ENCODE measurements at regions not wholly inside any gene's neighbourhood (a gene's known extent, or its start where the extent isn't known, plus 50 kb on each side); places are given as distances from the start of the nearest gene placed in this dataset.

DNA sequence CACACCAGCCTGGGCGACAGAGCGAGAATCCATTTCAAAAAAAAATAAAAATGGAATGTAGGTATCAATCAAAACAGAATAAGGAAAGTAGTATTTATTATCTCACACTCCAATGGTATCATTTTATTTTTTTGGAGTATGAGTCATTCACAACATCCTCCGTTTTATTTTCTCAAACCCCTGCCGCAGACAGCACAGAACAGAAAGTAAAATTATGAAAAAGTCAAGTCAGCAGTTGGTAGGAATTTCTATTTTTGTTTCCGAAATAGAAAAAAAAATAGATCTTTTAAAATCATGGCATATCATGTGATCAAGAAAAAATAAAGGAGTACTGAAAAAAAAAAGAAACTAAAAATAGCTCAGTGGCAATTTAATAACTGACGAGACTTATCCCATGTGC is 490.7 kb upstream of the TENM3 start:
- no peaks in the 10 kb centered on the region for H3K9me2 ChIP-seq (replicated peaks; ENCODE audit: insufficient read depth, low read length)
- no peak overlapping the region for H3K4me3 ChIP-seq (ENCODE audit: low read length)
- no peaks in the 10 kb centered on the region for H3K27me3 ChIP-seq (ENCODE audit: low read length)
- no peak for DNase-seq
- no peaks in the 10 kb centered on the region for H3K4me1 ChIP-seq (ENCODE audit: low read length)
- no peak overlapping the region for H3K9ac ChIP-seq (ENCODE audit: low read length)
- H3K79me2 ChIP-seq (ENCODE audit: low read length), result no peaks in the 10 kb centered on the region
- no peak overlapping the region for H3K4me2 ChIP-seq (ENCODE audit: low read depth, low read length, poor library complexity, severe bottlenecking)
- no peaks in the 10 kb centered on the region for H3K36me3 ChIP-seq (ENCODE audit: insufficient read depth, low read length)
- no peaks in the 10 kb centered on the region for H4K20me1 ChIP-seq (ENCODE audit: insufficient read depth, low read depth, low read length)
- no peak overlapping the region for H3K27ac ChIP-seq (ENCODE audit: low read length)
- no peak overlapping the region for H2AFZ ChIP-seq (ENCODE audit: low read length)
- no peaks in the 10 kb centered on the region for H3K9me3 ChIP-seq (ENCODE audit: low read length)

DNA sequence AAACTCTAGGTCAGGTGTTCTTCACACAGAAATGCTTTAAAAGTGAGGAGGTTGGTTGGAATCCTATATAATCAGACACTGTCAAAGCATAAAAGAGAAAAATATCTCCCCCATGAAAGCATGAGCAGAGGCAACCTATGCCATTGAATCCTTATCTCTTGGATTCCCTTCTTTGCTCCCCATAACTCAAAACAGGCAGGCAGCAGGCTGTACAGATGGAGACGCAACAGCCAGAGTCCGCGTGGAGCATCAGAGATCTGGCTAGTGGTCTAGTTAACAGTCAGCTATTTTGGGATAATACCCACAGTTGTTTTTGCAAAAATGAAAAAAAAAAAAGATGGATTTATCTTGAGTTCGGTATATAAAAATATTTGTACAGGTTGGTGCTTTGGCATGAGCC is 490.0 kb upstream of the TENM3 start:
- H3K4me2 ChIP-seq (ENCODE audit: low read depth, low read length, poor library complexity, severe bottlenecking), result no peak overlapping the region
- no peaks in the 10 kb centered on the region for H3K9me3 ChIP-seq (ENCODE audit: low read length)
- no peak for DNase-seq

DNA sequence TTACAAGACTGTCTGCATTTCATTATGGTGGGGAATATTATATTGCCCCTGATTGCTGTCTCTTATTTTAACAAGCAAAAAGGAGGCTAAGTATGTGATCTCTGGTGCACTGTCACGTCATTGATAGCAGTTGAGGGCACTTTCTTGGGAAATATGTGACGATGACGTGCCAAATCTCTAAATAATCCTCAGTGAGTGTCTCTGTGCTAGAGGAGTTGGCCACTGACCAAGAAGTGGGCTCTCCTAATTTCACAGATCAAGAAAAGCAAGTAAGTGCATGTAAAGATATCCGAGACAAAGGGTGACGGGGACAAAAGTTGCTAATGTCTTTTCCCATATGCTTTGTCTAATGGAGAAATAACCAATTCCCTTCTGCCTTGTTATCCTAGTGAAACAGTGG is 487.4 kb upstream of the TENM3 start:
- no peaks in the 10 kb centered on the region for H3K4me1 ChIP-seq (ENCODE audit: low read length)
- H3K27me3 ChIP-seq (ENCODE audit: low read length), result no peaks in the 10 kb centered on the region
- H3K9me3 ChIP-seq (ENCODE audit: low read length), result no peaks in the 10 kb centered on the region
- H4K20me1 ChIP-seq (ENCODE audit: insufficient read depth, low read depth, low read length), result no peaks in the 10 kb centered on the region
- H3K9me2 ChIP-seq (replicated peaks; ENCODE audit: insufficient read depth, low read length), result no peaks in the 10 kb centered on the region
- no peak overlapping the region for H3K4me2 ChIP-seq (ENCODE audit: low read depth, low read length, poor library complexity, severe bottlenecking)
- no peak overlapping the region for H3K9ac ChIP-seq (ENCODE audit: low read length)
- H3K27ac ChIP-seq (ENCODE audit: low read length), result no peak overlapping the region
- H3K4me3 ChIP-seq (ENCODE audit: low read length), result no peak overlapping the region
- DNase-seq, result no peak
- H3K36me3 ChIP-seq (ENCODE audit: insufficient read depth, low read length), result no peaks in the 10 kb centered on the region
- no peak overlapping the region for H2AFZ ChIP-seq (ENCODE audit: low read length)
- no peaks in the 10 kb centered on the region for H3K79me2 ChIP-seq (ENCODE audit: low read length)

More for the DNA sequence above, 490.0 kb upstream of the TENM3 start:
- Histone ChIP-seq H4K20me1 (ENCODE audit: insufficient read depth, low read depth, low read length) (no peaks in the 10 kb centered on the region), H3K4me3 (ENCODE audit: low read length) (no peak overlapping the region), H3K36me3 (ENCODE audit: insufficient read depth, low read length) (no peaks in the 10 kb centered on the region), H3K79me2 (ENCODE audit: low read length) (no peaks in the 10 kb centered on the region), H3K27ac (ENCODE audit: low read length) (no peak overlapping the region), H3K9me2 (replicated peaks; ENCODE audit: insufficient read depth, low read length) (no peaks in the 10 kb centered on the region), H3K9ac (ENCODE audit: low read length) (no peak overlapping the region), H3K27me3 (ENCODE audit: low read length) (no peaks in the 10 kb centered on the region), H2AFZ (ENCODE audit: low read length) (no peak overlapping the region), H3K4me1 (ENCODE audit: low read length) (no peaks in the 10 kb centered on the region)

DNA sequence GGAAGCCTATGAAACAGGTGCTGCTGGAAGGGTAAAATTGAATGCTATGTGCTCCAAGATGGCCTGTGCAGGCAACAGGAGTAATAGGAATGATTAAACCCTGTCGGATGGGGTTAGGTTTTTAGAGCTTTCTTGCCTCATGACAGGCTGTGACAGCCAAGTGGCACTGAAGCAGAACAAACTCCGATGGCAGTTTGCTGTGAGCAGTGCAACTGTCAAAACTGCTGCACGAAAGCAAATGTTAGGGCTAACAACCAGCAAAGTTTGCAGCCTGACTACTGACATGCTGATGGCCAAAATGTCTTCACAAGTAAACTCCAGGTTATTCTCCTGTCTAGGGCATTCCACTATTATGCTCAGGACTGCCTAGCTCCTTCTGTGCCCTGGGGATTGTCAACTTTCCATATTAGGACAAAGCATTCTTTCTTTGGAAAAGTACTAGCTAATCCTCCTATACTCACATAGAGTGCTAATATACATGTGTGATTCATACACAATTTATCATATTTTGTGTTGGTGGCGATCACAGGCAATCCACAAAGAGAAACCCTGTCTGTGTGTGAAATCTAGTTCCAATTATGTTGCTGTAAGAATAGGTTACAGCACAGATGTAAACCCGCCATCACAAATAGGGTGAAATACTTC is 486.6 kb upstream of the TENM3 start:
- Histone ChIP-seq H3K36me3 (ENCODE audit: insufficient read depth, low read length) (no peaks in the 10 kb centered on the region), H3K4me2 (ENCODE audit: low read depth, low read length, poor library complexity, severe bottlenecking) (no peak overlapping the region), H3K27ac (ENCODE audit: low read length) (no peak overlapping the region), H3K4me1 (ENCODE audit: low read length) (no peaks in the 10 kb centered on the region), H3K79me2 (ENCODE audit: low read length) (no peaks in the 10 kb centered on the region), H3K9me3 (ENCODE audit: low read length) (no peaks in the 10 kb centered on the region), H2AFZ (ENCODE audit: low read length) (no peak overlapping the region), H3K9me2 (replicated peaks; ENCODE audit: insufficient read depth, low read length) (no peaks in the 10 kb centered on the region), H3K9ac (ENCODE audit: low read length) (no peak overlapping the region), H3K4me3 (ENCODE audit: low read length) (no peak overlapping the region), H4K20me1 (ENCODE audit: insufficient read depth, low read depth, low read length) (no peaks in the 10 kb centered on the region), H3K27me3 (ENCODE audit: low read length) (no peaks in the 10 kb centered on the region)
- no peak for DNase-seq

DNA sequence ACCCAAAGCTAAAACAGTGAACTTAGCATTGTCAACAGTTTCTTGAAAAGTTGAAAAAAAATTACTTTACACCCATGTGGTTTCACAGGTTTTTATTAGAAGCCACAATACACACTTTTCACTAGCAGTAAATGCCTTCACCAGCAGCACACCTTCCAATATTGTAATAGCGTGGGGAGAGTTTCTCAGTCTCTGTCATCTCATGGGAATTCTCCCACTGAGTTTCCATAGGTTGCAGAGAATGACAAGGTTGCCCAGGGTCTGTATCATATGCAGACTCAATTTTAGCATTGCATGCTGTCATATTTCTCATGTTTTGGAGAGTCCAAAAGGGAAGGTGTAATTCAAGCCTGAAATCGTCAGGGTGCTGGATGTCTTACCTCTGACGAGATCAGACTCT is 486.1 kb upstream of the TENM3 start:
- H3K9me3 ChIP-seq (ENCODE audit: low read length), result no peaks in the 10 kb centered on the region
- no peak overlapping the region for H3K9ac ChIP-seq (ENCODE audit: low read length)
- H3K27ac ChIP-seq (ENCODE audit: low read length), result no peak overlapping the region
- no peaks in the 10 kb centered on the region for H3K4me1 ChIP-seq (ENCODE audit: low read length)
- no peak for DNase-seq
- H4K20me1 ChIP-seq (ENCODE audit: insufficient read depth, low read depth, low read length), result no peaks in the 10 kb centered on the region
- no peaks in the 10 kb centered on the region for H3K79me2 ChIP-seq (ENCODE audit: low read length)
- H3K4me3 ChIP-seq (ENCODE audit: low read length), result no peak overlapping the region
- no peaks in the 10 kb centered on the region for H3K27me3 ChIP-seq (ENCODE audit: low read length)
- no peaks in the 10 kb centered on the region for H3K9me2 ChIP-seq (replicated peaks; ENCODE audit: insufficient read depth, low read length)
- H3K4me2 ChIP-seq (ENCODE audit: low read depth, low read length, poor library complexity, severe bottlenecking), result no peak overlapping the region
- H2AFZ ChIP-seq (ENCODE audit: low read length), result no peak overlapping the region
- no peaks in the 10 kb centered on the region for H3K36me3 ChIP-seq (ENCODE audit: insufficient read depth, low read length)

DNA sequence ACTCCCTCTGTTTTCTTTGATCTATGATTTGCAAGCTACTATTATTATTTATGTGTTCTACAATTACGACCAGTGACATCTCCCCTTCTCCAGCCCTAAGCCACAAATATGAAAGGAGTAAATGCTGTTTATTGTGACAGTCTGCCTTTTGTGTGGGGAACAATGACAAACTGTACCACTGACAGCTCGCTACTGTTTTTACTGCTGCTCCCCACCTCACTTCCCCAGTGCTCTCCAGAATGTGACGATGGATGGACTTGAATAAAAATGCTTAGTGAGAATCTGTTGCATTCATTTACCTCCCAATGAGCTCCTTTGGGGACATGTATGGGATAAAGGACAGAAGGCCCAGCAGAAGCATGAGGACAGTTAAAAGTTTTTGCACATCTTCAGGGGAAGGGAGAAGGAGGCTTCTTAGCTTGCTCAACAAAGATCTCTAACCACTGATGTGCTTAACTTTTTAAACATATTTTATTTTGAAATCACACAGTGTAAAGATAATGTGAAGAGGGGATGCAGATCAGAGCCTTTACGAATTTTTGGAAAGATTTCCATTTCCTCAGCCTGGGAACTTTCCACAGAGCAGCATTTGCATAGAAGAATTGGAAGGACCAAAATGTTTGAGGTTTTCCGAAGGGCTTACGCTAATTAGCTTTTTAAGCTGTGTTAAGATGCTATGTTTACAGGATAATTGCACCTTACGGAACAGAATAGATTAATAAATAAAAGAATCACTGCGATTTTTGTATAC is 485.1 kb upstream of the TENM3 start:
- H3K79me2 ChIP-seq (ENCODE audit: low read length), result no peaks in the 10 kb centered on the region
- no peaks in the 10 kb centered on the region for H3K36me3 ChIP-seq (ENCODE audit: insufficient read depth, low read length)
- H4K20me1 ChIP-seq (ENCODE audit: insufficient read depth, low read depth, low read length), result no peaks in the 10 kb centered on the region
- no peak overlapping the region for H2AFZ ChIP-seq (ENCODE audit: low read length)
- H3K4me2 ChIP-seq (ENCODE audit: low read depth, low read length, poor library complexity, severe bottlenecking), result no peak overlapping the region
- no peak for DNase-seq
- H3K9ac ChIP-seq (ENCODE audit: low read length), result no peak overlapping the region
- H3K27ac ChIP-seq (ENCODE audit: low read length), result no peak overlapping the region
- no peaks in the 10 kb centered on the region for H3K27me3 ChIP-seq (ENCODE audit: low read length)
- H3K4me3 ChIP-seq (ENCODE audit: low read length), result no peak overlapping the region
- no peaks in the 10 kb centered on the region for H3K9me3 ChIP-seq (ENCODE audit: low read length)
- H3K9me2 ChIP-seq (replicated peaks; ENCODE audit: insufficient read depth, low read length), result no peaks in the 10 kb centered on the region
- no peaks in the 10 kb centered on the region for H3K4me1 ChIP-seq (ENCODE audit: low read length)

DNA sequence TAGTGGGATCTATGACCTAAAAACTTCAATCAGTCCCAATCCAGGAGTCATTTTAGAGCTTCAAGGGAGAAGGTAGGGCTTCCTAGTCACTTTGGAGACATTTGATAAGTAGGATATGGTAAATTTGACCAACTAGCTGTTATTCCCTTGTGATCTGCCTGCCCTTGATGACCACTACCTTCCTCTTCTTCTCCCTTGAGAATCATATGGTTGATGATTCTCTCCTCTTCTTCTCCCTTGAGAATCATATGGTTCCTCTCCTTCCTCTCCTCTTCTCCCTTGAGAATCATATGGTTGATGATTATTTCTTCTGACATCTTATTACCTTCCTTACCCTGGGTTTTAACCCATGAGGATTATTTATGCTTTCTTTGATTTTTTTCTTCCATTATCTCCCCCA is 482.6 kb upstream of the TENM3 start:
- H3K36me3 ChIP-seq (ENCODE audit: insufficient read depth, low read length), result no peaks in the 10 kb centered on the region

DNA sequence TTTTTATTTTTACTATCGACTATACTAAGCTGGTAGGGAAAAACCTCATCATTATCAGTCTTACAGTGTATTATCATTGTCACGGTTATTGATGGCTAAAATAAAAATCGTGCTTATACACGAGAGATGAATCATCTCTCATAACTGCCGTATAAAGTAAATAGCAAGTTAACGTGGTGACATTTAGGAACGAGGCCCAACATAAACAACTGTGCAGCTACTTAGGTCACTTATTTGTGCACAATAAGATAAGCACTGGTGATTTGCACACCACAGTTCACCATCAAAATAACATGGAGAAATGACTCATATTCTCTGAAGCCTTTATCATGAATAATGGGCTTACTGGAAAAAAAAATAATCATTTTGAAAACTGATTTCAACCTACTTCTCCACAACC is 482.0 kb upstream of the TENM3 start:
- H3K36me3 ChIP-seq (ENCODE audit: insufficient read depth, low read length), result no peaks in the 10 kb centered on the region
- H3K27ac ChIP-seq (ENCODE audit: low read length), result no peak overlapping the region
- DNase-seq, result no peak
- H3K79me2 ChIP-seq (ENCODE audit: low read length), result no peaks in the 10 kb centered on the region
- no peaks in the 10 kb centered on the region for H4K20me1 ChIP-seq (ENCODE audit: insufficient read depth, low read depth, low read length)
- H2AFZ ChIP-seq (ENCODE audit: low read length), result no peak overlapping the region
- no peaks in the 10 kb centered on the region for H3K4me1 ChIP-seq (ENCODE audit: low read length)
- no peak overlapping the region for H3K4me3 ChIP-seq (ENCODE audit: low read length)
- H3K9ac ChIP-seq (ENCODE audit: low read length), result no peak overlapping the region
- H3K9me2 ChIP-seq (replicated peaks; ENCODE audit: insufficient read depth, low read length), result no peaks in the 10 kb centered on the region
- no peaks in the 10 kb centered on the region for H3K9me3 ChIP-seq (ENCODE audit: low read length)
- no peaks in the 10 kb centered on the region for H3K27me3 ChIP-seq (ENCODE audit: low read length)
- no peak overlapping the region for H3K4me2 ChIP-seq (ENCODE audit: low read depth, low read length, poor library complexity, severe bottlenecking)

More for the DNA sequence above, 482.6 kb upstream of the TENM3 start:
- no peak overlapping the region for H3K9ac ChIP-seq (ENCODE audit: low read length)
- H2AFZ ChIP-seq (ENCODE audit: low read length), result no peak overlapping the region
- H3K4me1 ChIP-seq (ENCODE audit: low read length), result no peaks in the 10 kb centered on the region
- no peak overlapping the region for H3K4me2 ChIP-seq (ENCODE audit: low read depth, low read length, poor library complexity, severe bottlenecking)
- no peak for DNase-seq
- H3K9me3 ChIP-seq (ENCODE audit: low read length), result no peaks in the 10 kb centered on the region
- no peak overlapping the region for H3K27ac ChIP-seq (ENCODE audit: low read length)
- no peaks in the 10 kb centered on the region for H3K27me3 ChIP-seq (ENCODE audit: low read length)
- H4K20me1 ChIP-seq (ENCODE audit: insufficient read depth, low read depth, low read length), result no peaks in the 10 kb centered on the region
- no peaks in the 10 kb centered on the region for H3K9me2 ChIP-seq (replicated peaks; ENCODE audit: insufficient read depth, low read length)
- no peak overlapping the region for H3K4me3 ChIP-seq (ENCODE audit: low read length)
- no peaks in the 10 kb centered on the region for H3K79me2 ChIP-seq (ENCODE audit: low read length)
